K562 (cell line): ENCODE measurements at regions not wholly inside any gene's neighbourhood (a gene's known extent, or its start where the extent isn't known, plus 50 kb on each side); places are given as distances from the start of the nearest gene placed in this dataset.

Experiments used
- ATAC-seq: fragments of 200-7000 bp; cut with Tn5 transposase; 3 replicates; pipeline ENCODE4 v1.9.1; 2020; ENCODE audit warnings: moderate library complexity
- BruUV-seq: library from RNA; stranded (reverse); fragments of 400-500 nt; replicated peaks from 2 replicates; lab custom pipeline; 2021; lab: Mats Ljungman, UMichigan
- CTCF ChIA-PET: fragments of 300-600 bp; formaldehyde crosslinking; extraction: SDS; loops from one replicate; lab custom pipeline; 2021; ENCODE audit warnings: low intra/inter-chr PET ratio; lab: Yijun Ruan, JAX
- POLR2A ChIA-PET: fragments of 300-600, 350-650 bp; sonication (Branson Sonifier 250); formaldehyde crosslinking; extraction: SDS; loops from one replicate; lab custom pipeline; 2021; ENCODE audit warnings: antibody characterized with exemption, inconsistent platforms; lab: Yijun Ruan, JAX
- DNase-seq, 4 experiments: peaks; one replicate each; pipeline versions ENCODE4 v3.0.0 to v3.0.0-alpha.2; 2011 to 2018; ENCODE audit warnings: low spot score in 3 of 4, mixed read lengths in 3 of 4; ENCODE audit errors: extremely low read depth in 1 of 4
- FAIRE-seq: peaks from 2 replicates; lab custom pipeline; 2011; peaks lifted over from hg19 to GRCh38; lab: Jason Lieb, UNC
- H2AFZ ChIP-seq: 2 replicates; pipeline ENCODE4 v1.6.0; 2011; ENCODE audit warnings: low read depth, low read length, control low read depth, inconsistent platforms
- H3K27ac ChIP-seq: fragments of 200-600 bp; 3 replicates; pipeline ENCODE4 v1.8.0; 2011; ENCODE audit warnings: low read depth, mild to moderate bottlenecking, control low read depth, inconsistent platforms, low read length, moderate library complexity, mixed read lengths; ENCODE audit errors: extremely low read depth
- H3K27me3 ChIP-seq, 2 experiments: fragments of 300-600 bp in 1 of 2; 2 replicates in 1 of 2; 3 replicates in 1 of 2; pipeline versions ENCODE4 v1.6.0 to v1.8.0; 2011; ENCODE audit warnings: inconsistent platforms in 2 of 2, low read length in 2 of 2, mild to moderate bottlenecking in 1 of 2, mixed read lengths in 1 of 2, moderate library complexity in 1 of 2; ENCODE audit not compliant: control insufficient read depth in 2 of 2, insufficient read depth in 2 of 2
- H3K36me3 ChIP-seq: fragments of 300-600 bp; 3 replicates; pipeline ENCODE4 v1.8.0; 2011; ENCODE audit warnings: mild to moderate bottlenecking, low read length, inconsistent platforms; ENCODE audit not compliant: control insufficient read depth, insufficient read depth
- H3K4me1 ChIP-seq, 2 experiments: fragments of 200-600 bp in 1 of 2; replicated peaks in 1 of 2; 2 replicates in 1 of 2; 3 replicates in 1 of 2; pipeline versions ENCODE4 v1.5.1 to v1.8.0; 2011; ENCODE audit warnings: inconsistent platforms in 2 of 2, low read length in 2 of 2, mild to moderate bottlenecking in 1 of 2, mixed read lengths in 1 of 2, moderate library complexity in 1 of 2; ENCODE audit not compliant: control insufficient read depth in 2 of 2, insufficient read depth in 2 of 2
- H3K4me2 ChIP-seq: 2 replicates; pipeline ENCODE4 v1.6.1; 2011; ENCODE audit warnings: low read length, control low read depth, inconsistent platforms, mixed read lengths; ENCODE audit not compliant: insufficient read depth
- H3K4me3 ChIP-seq: fragments of 200-600 bp; sonication (generic), shearing (Covaris generic); 2 replicates; pipeline ENCODE4 v1.5.1; 2016; ENCODE audit warnings: control low read depth, inconsistent platforms
- H3K79me2 ChIP-seq: fragments of 200-600 bp; 3 replicates; pipeline ENCODE4 v1.8.0; 2011; ENCODE audit warnings: low read length, inconsistent platforms; ENCODE audit not compliant: control insufficient read depth, insufficient read depth
- H3K9ac ChIP-seq, 2 experiments: 2 replicates each; pipeline versions ENCODE4 v1.6.0 to v1.6.1; 2011; ENCODE audit warnings: low read depth in 2 of 2, low read length in 2 of 2, control low read depth in 1 of 2, inconsistent platforms in 1 of 2, mild to moderate bottlenecking in 1 of 2, mixed read lengths in 1 of 2; ENCODE audit not compliant: insufficient read depth in 1 of 2
- H3K9me1 ChIP-seq: one replicate; pipeline ENCODE4 v1.6.0; 2011; ENCODE audit warnings: inconsistent platforms, mild to moderate bottlenecking, low read length, moderate library complexity; ENCODE audit not compliant: control insufficient read depth, insufficient read depth
- H3K9me3 ChIP-seq: replicated peaks from 2 replicates; pipeline ENCODE4 v1.5.1; 2011; ENCODE audit warnings: low read depth, low read length, inconsistent platforms; ENCODE audit not compliant: control insufficient read depth, insufficient read depth
- H4K20me1 ChIP-seq: replicated peaks from 2 replicates; pipeline ENCODE4 v1.6.1; 2011; ENCODE audit warnings: low read length, inconsistent platforms, mixed read lengths; ENCODE audit not compliant: control insufficient read depth, insufficient read depth
- ARID4B ChIP-seq: sonication (generic); formaldehyde crosslinking; IDR thresholded peaks from 2 replicates; pipeline ENCODE4 v1.8.0; 2022; ENCODE audit warnings: mild to moderate bottlenecking, missing genetic modification reagents
- WGBS: fragments of 100-300 bp; shearing (Covaris generic); methylation state at CpG from one replicate; pipeline ENCODE4 v1.1.6; 2016; ENCODE audit warnings: low coverage, mixed read lengths; ENCODE audit not compliant: insufficient coverage; ENCODE audit errors: missing lambda C conversion rate; 5-methylcytosine and 5-hydroxymethylcytosine counted together
- in situ Hi-C: fragments of 300-500 bp; cut with MboI; formaldehyde crosslinking; loops from 4 replicates; pipeline ENCODE4 v1.15.0; 2018; ENCODE audit warnings: inconsistent platforms, mixed read lengths
- intact Hi-C: fragments of 100-400 bp; cut with micrococcal nuclease; formaldehyde crosslinking; loops from 2 replicates; pipeline ENCODE4 v1.14.2; 2022

DNA sequence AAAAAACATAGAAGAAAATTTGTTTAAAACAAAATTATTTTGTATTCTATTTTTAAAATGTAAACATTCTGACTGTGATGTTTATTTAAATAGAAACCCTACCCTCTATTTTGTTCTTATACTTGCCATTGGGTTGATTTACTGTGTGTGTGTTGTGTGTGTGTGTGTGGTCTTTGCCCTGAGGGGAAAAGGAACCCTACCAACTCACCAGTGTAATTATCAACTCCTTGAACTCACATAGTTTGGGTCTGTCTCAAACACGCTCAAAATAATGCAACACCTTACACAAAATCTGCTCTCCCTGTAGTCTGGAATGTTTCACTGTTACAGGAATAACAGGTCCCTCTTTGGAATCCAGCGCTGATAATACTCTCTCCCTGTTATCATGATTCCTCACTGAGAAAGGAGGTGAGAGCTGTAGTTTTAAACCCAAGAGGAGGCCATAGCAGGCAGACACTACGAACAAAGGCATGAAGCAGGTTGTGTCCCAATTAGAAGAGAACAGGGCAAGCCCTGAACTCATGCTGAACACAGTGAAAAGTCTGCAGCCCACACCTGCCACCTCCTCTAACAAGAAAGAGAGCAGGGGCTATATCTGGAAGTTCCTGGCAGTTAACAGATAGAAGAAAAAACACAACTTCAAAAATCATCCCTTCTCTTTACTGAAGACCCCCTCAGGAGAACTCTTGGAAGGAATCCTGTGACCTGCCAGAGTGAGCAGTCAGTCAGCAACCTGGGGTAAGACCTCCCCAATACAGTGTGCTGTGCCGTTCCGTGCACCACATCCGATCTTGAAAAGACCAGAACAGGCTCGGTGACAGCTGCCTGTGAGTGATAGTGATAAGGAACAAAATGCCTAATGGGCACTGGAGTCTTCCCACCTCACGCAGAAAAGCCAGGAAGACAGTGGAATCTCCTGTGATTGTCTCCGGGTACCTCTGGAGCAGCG lies 608.1 kb upstream of the ADAMTS16 start:
- Histone ChIP-seq H3K9me1 (no peaks in the 10 kb centered on the region), H3K79me2 (no peaks in the 10 kb centered on the region), H3K4me1 (no peaks in the 10 kb centered on the region), H3K4me2 (no peak overlapping the region), H3K27ac (no peak overlapping the region), H3K27me3 (no peaks in the 10 kb centered on the region), H4K20me1 (no peaks in the 10 kb centered on the region), H3K36me3 (no peaks in the 10 kb centered on the region), H2AFZ (no peak overlapping the region), H3K9me3 (no peaks in the 10 kb centered on the region), H3K4me3 (no peak overlapping the region)
- CTCF ChIA-PET: no interaction called here
- in situ Hi-C loops: no loop called here
- POLR2A ChIA-PET: no interaction called here
- WGBS: 2% methylated on average over 10 of the region's 10 CpGs
- no peak for TF ChIP-seq ARID4B (CRISPR knock-in tag)
- TF ChIP-seq, all 486 proteins: peak for 0
- ATAC-seq (no peak), DNase-seq (no peak), FAIRE-seq (no peak)
- BruUV-seq: no TSS peak
- H3K9ac ChIP-seq: no peak overlapping the region
- intact Hi-C loops: no loop called here
